GM19023 (cell line): ENCODE measurements at regions not wholly inside any gene's neighbourhood (a gene's known extent, or its start where the extent isn't known, plus 50 kb on each side); places are given as distances from the start of the nearest gene placed in this dataset.
"Not testable (repeated sequence)": the region's sequence is repeated elsewhere in the genome, so short reads cannot be mapped to it uniquely, and the experiment has no call there.

Experiments used
- ATAC-seq: cut with Tn5 transposase; IDR thresholded peaks from one replicate; pipeline ENCODE4 v1.9.1; 2021; ENCODE audit warnings: mild to moderate bottlenecking, moderate library complexity; ENCODE audit not compliant: unreplicated experiment

DNA sequence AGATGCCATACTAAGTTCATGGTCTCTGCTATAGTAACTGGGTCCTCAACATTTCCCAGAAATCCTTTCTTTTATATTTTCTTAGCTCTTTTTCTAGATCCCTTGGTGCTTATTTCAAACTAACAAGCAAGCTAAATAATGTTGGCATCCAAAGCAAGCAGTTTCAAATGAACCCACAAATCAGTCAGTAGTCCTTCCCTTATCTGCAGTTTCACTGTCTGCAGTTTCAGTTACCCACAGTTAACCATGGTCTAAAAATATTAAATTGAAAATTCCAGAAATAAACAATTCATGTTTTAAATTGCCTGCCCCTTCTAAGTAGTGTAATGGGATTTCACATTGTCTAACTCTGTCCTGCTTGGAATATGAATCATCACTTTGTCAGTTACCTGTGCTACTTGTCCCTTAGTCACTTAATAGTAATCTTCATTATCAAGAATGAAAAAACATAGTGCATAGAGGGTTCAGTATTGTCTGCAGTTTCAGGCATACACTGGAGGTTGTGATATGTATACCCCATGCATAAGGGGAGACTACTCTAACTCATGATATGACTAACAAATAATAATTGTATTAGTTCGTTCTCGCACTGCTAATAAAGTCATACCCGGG lies 633.7 kb downstream of the MECOM start:
- no peak for ATAC-seq

DNA sequence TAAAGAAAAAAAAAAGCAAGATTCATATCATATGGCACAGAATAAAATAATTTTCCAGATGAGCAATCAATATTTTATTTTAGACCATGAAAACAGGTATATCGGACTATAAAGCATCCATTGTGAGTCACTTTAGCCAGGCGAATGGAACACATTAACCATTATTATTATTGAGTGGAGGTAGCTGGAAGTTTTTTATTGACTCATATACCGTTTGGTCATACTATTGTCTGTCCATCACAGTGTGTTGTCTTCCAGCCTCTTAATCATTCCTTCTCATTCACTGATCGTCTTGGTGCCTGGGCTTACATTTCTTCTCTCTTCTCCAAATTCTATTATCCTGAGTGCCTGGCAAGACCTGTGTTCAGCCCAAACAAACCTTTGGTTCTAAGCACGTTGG lies 634.8 kb downstream of the MECOM start:
- no peak for ATAC-seq

DNA sequence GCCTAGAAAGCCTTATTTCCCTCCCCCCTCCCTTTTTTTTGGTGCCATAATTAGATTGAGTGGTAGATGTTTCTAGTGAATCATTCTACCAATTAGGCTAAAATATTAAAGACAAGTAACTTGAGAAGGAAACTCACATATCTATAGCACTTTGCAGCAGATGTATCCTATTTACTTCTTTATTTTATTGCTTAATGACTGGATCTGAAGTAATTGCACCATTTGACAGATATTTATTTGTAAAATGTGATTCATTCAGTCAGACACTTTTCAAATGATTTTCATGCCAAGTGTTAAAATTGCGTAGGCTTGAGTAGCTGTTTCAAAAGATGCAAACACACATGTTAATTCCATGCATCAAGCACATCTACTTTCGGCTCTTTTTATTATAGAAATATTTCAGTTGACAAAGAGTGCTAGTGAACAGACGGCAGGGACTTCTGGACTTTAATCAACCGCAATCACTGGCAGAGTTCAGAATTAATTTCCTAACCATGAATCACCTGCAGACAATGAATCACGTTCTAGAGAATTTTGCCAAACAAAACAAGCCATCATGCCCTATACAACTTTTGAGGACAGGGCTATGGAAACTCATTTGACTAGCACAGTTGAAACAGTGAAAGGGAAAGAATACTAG lies 636.8 kb downstream of the MECOM start:
- no peak for ATAC-seq

DNA sequence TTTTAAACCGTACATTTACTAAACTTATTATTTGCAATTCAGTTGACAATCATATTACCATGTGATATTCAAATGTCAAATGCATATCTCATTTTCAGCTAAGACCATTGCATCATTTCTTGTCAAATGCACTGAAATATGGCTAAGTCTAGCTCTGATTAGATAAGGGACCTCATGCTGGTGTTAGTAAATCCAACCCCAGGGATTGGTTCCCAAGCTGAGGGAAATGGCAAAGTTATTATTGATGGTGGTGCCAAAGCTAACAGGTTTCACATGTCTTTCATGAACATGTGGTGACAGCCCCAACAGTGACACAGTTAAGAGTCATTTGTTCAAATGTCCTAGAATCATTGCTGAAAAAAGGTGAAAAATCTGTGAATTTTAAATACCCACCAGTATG lies 641.1 kb downstream of the MECOM start:
- ATAC-seq, result no peak

DNA sequence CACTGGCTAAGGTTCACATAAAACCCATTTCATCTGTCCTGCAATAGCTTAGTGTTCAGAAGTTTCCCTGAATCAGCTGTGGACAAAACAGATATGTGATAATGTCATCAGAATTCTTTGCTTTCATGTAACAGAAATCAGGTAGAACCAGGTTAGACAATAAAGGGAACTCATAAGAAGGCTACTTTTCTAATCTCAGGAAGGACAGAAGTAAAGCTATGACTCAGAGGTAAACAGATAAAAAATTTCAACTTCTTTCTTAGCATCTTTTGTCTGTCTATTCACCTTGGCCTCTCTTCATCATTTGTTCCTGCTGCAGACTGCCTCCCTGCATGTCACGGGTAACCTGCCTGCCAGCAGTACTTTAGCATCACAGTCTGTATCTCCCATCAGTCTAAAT lies 643.1 kb downstream of the MECOM start:
- no peak for ATAC-seq

DNA sequence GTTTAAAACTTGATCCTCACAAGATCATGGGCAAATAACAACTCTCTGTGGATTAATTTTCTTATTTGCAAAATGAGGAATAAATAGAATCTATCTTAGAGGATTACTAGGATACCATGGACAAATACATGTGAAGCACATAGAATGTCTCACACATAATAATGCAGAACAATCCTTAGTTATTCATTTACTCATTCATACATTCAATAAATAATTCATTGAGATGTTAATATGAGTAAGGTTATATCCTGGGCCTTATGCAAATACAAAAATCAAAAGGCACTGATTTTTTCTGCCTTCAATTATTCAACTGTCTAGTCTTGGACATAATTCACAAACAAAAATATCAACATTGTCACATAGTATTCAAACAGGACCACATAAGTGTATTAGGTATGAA lies 654.1 kb downstream of the MECOM start:
- no peak for ATAC-seq

DNA sequence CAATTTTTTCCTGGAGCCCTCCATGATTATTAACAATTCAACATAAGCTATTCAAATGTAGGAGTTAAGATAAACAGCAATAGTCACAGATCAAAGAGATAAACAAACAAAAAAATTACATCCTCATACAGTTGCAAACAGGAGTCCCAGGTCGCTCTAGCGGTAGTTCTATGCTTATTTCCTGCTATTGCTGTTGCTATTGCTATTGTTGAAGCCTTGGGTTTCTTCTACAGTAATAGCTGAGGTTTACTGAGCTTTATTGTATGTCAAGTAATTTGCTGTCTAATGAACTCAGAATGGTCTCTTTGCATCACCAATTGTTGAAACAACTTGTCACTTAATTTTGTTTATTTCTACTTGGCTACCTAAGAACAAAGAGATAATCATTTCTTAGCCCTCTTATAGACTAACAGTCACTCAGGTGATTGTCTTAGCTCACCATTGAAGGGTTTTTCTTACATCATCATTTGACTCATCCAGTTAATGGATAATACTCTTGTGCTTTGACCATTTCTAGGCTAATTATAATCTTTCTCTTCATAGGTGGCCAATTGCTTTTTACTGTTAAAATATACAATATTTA lies 654.6 kb downstream of the MECOM start:
- no peak for ATAC-seq

DNA sequence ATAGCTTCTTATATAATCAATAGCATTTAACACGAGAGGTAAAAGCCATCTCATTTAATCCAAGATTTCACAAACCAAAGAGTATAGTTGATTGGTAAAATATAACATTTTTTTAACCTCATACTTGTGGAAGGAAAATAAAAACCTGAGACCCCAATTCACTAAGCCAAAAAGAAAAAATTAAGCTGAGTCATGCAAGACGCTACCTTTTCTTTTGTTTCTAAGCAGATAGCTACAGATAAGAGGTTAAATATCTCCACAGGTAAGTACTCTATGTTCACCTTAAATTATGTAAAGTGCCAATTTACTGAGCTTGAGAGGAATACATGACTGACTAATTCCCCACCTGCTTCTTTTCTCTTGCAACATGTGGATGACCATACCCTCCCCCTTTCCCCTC lies 656.4 kb downstream of the MECOM start:
- ATAC-seq, result no peak

DNA sequence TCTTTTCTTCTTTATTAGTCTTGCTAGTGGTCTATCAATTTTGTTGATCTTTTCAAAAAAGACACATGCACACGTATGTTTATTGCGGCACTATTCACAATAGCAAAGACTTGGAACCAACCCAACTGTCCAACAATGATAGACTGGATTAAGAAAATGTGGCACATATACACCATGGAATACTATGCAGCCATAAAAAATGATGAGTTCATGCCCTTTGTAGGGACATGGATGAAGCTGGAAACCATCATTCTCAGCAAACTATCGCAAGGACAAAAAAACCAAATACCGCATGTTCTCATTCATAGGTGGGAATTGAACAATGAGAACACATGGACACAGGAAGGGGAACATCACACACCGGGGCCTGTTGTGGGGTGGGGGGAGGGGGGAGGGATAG lies 657.1 kb downstream of the MECOM start:
- ATAC-seq, result not testable (repeated sequence)

DNA sequence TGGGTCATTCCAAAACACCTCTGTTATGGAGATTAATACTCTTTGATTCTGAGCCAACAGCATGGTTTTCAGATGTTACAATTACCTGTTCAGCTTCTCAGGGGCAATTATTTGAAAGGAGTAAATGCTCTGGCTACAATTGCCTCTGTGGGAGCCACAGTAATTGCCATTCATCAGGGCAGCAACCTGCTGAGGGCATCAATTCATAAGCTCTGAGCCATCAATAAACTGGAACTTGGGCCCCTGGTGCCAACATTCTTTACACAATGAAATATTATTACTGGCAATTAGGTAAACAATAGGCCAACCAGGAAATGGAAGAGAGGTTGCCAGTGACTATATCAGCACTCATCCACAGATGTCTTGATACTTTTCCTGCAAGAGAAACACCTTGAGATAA lies 660.8 kb downstream of the MECOM start:
- no peak for ATAC-seq

DNA sequence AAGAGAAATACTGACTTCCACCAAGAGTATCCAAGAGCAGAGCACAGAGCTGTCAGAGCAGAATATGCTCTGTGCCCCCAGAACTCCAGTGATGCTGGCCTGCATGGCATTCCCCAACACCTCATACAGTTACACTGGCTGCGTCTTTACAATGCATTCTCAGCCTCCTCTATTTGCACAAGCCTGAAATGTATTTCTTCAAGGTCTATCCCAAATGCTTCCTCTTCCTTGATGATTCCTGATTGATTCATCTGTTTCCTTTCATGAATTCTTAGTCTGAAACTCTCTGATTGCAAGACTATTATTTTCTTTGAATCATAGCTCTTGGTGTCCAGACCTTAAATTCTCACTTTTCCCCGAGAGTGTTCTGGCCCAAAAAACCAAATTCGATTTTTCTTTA lies 664.7 kb downstream of the MECOM start:
- no peak for ATAC-seq

DNA sequence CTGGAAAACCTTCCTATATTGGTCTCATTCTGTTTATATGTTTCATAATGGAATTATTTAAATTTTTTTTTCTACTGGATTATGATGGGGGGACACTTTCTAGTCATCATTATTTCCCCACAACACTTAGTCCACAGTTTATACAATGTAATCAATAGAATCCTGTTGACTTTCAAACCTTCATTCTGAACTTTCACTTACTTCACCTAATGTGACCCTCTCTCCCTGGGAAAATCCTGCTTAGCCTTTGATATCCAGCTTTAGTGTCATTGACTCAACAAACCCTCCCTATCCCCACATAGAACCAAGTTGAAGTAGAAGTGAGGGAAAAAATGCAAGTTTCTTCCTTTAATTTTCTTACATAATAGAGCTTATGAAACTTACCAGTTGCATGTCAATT lies 666.0 kb downstream of the MECOM start:
- ATAC-seq, result no peak

DNA sequence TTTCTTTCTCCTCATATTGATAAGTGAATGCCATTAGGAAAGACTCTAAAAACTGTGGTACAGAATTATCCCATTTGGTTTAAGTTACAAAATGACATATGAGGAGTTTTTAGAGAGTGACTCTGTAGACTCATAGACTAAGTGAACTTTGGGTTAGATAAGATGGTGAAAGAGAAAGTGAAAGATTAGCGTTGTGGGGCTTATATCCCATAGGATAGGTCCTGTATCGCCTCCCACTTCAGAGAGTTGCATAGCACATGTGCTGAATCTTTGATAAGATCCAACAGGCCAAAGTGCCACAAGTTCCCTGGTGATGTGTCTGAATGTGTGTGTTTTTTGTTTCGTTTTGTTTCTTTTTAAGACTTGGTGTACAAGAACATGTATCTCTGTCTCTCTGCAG lies 666.9 kb downstream of the MECOM start:
- ATAC-seq, result no peak

DNA sequence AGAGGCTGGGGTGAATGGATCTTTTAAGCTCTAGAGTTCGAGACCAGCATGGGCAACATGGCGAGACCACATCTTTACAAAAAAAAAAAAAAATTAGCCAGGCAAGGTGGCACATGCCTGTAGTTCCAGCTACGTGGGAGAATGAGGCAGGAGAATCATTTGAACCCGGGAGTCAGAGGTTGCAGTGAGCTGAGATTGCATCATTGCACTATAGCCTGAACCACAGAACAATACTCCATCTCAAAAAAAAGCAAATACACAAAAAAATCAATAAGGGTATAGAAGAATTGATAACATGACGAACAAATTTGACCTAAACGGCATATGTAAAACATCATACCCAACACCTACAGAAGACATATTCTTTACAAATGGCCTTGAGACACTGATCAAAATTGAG lies 668.4 kb downstream of the MECOM start:
- ATAC-seq, result no peak

DNA sequence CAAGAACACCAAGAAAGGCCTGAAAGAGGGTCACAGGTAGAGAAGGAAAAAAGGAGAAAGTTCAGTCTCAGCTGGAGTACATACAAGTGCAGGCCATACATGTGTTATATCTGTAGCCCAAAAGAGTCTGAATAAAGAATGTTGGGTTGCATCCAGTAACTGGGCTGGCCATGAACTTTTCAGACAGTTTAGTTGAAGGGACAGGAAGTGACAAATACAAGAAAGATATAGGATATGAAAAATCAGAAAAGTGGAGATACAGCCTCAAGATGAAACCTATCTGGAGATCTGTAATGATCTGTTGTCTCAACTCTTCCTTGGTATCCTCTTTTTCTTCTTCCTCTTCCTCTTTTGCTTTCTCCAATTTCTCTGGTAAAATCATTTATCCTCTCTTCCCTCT lies 671.7 kb downstream of the MECOM start:
- no peak for ATAC-seq

DNA sequence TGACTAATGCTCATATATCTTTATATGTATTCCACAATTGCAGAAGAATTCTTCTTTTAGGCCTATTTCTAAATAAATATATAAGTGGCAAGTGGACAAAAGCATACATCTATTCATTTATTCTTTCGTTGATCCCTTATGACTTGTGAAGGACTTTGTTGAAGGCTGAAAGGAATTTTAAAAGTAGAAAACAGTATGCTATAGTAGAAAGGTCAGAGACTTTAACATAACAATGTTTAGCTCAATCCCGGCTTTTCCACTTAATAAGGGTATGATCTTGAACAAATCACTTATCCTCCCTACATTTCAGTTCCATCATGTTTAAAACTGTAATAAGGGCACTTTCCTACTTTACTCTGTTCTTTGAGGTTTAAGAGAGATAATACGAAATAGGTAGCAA lies 672.9 kb downstream of the MECOM start:
- no peak for ATAC-seq

DNA sequence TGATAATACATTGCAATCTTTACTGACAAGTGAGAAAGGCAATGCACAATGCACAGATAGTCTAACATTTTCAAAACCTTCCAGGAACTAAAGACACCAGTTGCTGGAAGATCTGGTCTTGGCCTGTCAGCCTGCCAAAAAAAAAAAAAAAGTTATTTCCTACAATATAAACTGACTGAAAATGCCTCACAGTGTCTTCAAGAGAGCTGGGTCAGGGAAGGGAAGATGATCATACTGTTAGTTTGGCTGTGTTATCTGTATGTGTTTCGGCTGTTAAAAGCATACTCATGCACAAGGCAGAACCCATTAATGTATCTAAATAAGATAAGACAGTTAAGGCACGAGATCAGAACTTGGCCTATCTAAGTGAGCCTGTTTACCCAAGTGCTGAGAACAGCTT lies 673.4 kb downstream of the MECOM start:
- no peak for ATAC-seq

DNA sequence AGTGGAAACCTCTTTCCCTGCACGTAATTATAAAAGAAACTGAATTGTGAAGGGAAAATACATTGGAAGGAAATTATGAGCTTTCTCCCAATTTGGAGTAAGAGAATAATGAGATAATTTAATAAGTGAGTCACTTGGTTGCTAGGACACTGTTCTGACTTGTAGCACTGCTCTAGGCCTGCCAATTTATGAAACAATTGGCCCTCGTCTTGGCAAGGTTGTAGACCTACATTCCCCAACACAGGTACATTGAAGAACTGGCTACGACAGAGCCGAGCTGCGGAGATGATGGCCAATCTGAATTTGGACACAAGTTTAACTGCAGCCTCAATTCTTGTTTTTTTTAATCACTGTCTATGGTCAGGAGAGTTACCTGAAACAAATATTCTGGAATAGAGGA lies 674.1 kb downstream of the MECOM start:
- no peak for ATAC-seq

DNA sequence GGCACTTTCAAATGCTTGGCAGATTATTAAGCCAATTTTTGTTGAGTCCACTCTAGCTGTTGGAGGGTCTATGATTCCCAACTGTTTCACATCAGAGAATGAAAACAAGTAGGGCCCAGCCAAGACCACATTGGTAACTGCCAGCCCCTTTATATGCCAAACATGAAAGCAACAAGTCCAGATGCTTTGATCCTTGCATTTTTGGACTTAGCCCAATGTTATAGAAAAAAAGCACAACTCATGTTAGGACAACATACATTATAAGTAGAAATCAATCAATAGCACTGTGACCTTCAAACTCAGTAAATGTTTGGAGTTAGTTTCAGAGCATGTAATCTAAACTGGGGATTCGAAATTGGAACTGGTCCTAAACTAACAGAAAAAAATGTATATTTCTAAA lies 674.7 kb downstream of the MECOM start:
- no peak for ATAC-seq

DNA sequence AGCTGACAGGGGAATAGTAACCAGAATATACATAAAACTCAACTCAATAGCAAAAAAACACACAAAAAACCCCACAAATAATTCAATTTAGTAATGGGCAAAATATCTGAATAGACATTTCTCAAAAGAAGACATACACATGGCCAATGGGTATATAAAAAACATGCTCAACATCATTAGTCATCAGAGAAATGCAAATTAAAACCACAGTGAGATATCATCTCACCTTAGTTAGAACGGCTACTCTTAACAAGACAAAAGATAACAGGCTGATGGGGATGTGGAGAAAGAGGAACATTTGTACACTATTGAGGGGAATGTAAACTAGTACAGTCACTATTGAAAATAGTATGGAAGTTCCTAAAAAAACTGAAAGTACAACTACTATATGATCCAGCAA lies 678.6 kb downstream of the MECOM start:
- no peak for ATAC-seq

DNA sequence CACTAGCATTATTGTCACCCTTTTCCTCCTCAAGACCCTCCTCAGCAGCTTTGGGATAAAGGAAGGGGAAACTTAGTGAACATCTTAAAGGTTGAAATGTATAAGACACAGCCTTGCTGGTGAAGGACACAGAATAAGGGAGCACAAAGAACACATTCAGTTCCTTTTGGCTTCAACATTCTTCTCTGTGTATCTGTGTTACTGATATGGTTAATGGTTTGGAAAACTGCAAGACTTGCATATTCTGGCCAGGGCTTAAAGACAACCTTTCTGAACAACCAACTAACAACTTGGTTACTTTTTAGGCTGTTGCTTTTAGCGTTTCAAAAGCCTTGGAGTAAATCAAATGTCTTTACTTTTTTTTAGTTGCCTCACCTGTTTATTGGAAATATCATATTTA lies 680.5 kb downstream of the MECOM start:
- no peak for ATAC-seq

DNA sequence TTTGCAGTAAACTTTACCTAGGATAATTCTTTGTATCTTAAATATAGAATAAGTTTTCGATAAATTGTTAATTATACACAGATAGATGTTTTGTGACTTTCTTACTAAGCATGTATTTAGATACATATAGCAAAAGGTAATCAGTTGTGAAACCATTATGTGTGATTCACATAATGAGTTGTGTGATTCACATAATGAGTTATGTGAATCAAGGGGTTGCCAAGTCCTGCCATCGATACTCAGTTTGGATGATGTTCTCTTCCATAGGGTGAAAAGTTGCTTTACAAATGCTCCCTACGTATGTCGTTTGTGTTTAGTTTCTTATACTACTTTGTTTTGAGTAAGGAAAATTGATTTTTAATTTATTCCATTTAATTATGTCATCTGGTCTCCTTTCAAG lies 682.1 kb downstream of the MECOM start:
- ATAC-seq, result no peak
